Activated naive CD4-positive, alpha-beta T cell treated with anti-CD3 and anti-CD28 coated beads for 36 hours (primary cell): ENCODE measurements at regions not wholly inside any gene's neighbourhood (a gene's known extent, or its start where the extent isn't known, plus 50 kb on each side); places are given as distances from the start of the nearest gene placed in this dataset.

Experiments
- CTCF ChIA-PET: fragments of 350-600 bp; sonication (Branson Sonifier 250); formaldehyde crosslinking; loops from one replicate; lab custom pipeline; 2021; ENCODE audit warnings: antibody characterized with exemption; lab: Charles Lee
- DNase-seq: peaks from one replicate; pipeline ENCODE4 v3.0.0-alpha.2; 2020
- H3K27ac Mint-ChIP-seq: one replicate; pipeline ENCODE4 v1.8.0; 2021; ENCODE audit warnings: mild to moderate bottlenecking, mixed read lengths
- H3K27me3 Mint-ChIP-seq: one replicate; pipeline ENCODE4 v1.8.0; 2021; ENCODE audit warnings: low read depth, mixed read lengths
- H3K36me3 Mint-ChIP-seq: one replicate; pipeline ENCODE4 v1.8.0; 2021; ENCODE audit warnings: low read depth, mixed read lengths
- H3K4me1 Mint-ChIP-seq: one replicate; pipeline ENCODE4 v1.8.0; 2021; ENCODE audit warnings: low read depth, mixed read lengths
- H3K4me3 Mint-ChIP-seq: one replicate; pipeline ENCODE4 v1.8.0; 2021; ENCODE audit warnings: mild to moderate bottlenecking, moderate library complexity, mixed read lengths
- H3K9me3 Mint-ChIP-seq: one replicate; pipeline ENCODE4 v1.8.0; 2021; ENCODE audit warnings: mixed read lengths
- intact Hi-C: fragments of 100-400 bp; cut with micrococcal nuclease; formaldehyde crosslinking; loops from one replicate; pipeline ENCODE4 v1.15.1; 2023

- Mint-ChIP-seq H3K27me3 (peaks cover under 1% of the 10 kb centered on the region), H3K4me1 (no peaks in the 10 kb centered on the region), H3K4me3 (no peak overlapping the region), H3K36me3 (no peaks in the 10 kb centered on the region), H3K9me3 (peaks cover 2% of the 10 kb centered on the region), H3K27ac (no peak overlapping the region)
- CTCF ChIA-PET: no interaction called here
- no peak for DNase-seq
- intact Hi-C loops: no loop called here
Measured at GRCh38 chr13:106197496-106197895, 338.0 kb downstream of the EFNB2 start.

- DNase-seq: no peak
- Mint-ChIP-seq H3K36me3 (no peaks in the 10 kb centered on the region), H3K4me1 (no peaks in the 10 kb centered on the region), H3K9me3 (peaks cover 2% of the 10 kb centered on the region), H3K27ac (no peak overlapping the region), H3K4me3 (no peak overlapping the region), H3K27me3 (peaks cover 5% of the 10 kb centered on the region)
- intact Hi-C loops: loop anchor here (10.0 kb wide), 1 partner anchor 347 kb away; the partner anchor contains the start of gene EFNB2
- CTCF ChIA-PET: no interaction called here
Measured at GRCh38 chr13:106187501-106188095, 347.9 kb downstream of the EFNB2 start.

GRCh38 chr13:106187101-106187500 is 348.4 kb downstream of the EFNB2 start:
- Mint-ChIP-seq H3K9me3 (peaks cover 4% of the 10 kb centered on the region), H3K4me3 (no peak overlapping the region), H3K27me3 (peaks cover 2% of the 10 kb centered on the region), H3K36me3 (no peaks in the 10 kb centered on the region), H3K4me1 (no peaks in the 10 kb centered on the region), H3K27ac (no peak overlapping the region)
- CTCF ChIA-PET: no interaction called here
- intact Hi-C loops: loop anchor here (10.0 kb wide), 1 partner anchor 348 kb away; the partner anchor contains the start of gene EFNB2
- DNase-seq: no peak

DNA sequence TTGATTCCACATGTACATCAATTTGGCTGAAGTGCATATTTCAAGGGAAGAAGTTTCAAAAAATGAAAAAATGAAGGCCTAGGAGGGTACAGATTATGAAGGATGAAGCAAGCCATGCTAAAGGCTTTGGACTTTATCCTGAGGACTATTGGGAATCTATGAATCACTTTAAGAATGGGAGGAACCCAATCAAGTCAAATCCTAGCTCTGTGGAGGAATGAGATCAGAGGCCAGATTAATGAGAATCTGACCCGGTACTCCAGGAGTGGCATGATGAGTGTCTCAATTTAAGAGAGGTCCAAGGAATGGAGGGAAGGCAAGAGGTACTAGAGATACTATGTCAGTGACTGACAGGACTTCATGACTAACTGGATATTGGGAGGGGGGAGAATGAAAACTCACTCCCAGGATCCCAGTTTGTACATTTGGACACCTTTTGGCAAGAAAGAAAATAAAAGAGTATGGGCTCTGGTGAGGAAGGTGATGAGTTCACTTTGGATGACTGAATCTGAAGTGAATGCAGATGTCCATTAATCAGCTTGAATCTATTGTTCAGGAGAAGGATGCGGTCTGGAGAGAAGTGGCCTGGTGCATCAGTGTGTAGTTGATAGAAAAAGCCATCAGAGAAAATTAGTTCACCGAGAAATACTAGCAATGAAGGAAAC is 349.0 kb downstream of the EFNB2 start:
- CTCF ChIA-PET: no interaction called here
- H3K36me3 Mint-ChIP-seq: no peaks in the 10 kb centered on the region
- H3K9me3 Mint-ChIP-seq: peaks cover 4% of the 10 kb centered on the region
- no peaks in the 10 kb centered on the region for H3K4me1 Mint-ChIP-seq
- no peak overlapping the region for H3K27ac Mint-ChIP-seq
- DNase-seq: no peak
- H3K27me3 Mint-ChIP-seq: peaks cover 2% of the 10 kb centered on the region
- intact Hi-C loops: loop anchor here (10.0 kb wide), 1 partner anchor 348 kb away; the partner anchor contains the start of gene EFNB2
- no peak overlapping the region for H3K4me3 Mint-ChIP-seq

- H3K27me3 Mint-ChIP-seq: peaks cover 2% of the 10 kb centered on the region
- no peak for DNase-seq
- no peak overlapping the region for H3K27ac Mint-ChIP-seq
- no peaks in the 10 kb centered on the region for H3K36me3 Mint-ChIP-seq
- intact Hi-C loops: loop anchor here (10.0 kb wide), 1 partner anchor 350 kb away; the partner anchor contains the start of gene EFNB2
- no peak overlapping the region for H3K4me3 Mint-ChIP-seq
- peaks cover 4% of the 10 kb centered on the region for H3K9me3 Mint-ChIP-seq
- no peaks in the 10 kb centered on the region for H3K4me1 Mint-ChIP-seq
- CTCF ChIA-PET: no interaction called here
Measured at GRCh38 chr13:106184790-106185189, 350.7 kb downstream of the EFNB2 start.

DNA sequence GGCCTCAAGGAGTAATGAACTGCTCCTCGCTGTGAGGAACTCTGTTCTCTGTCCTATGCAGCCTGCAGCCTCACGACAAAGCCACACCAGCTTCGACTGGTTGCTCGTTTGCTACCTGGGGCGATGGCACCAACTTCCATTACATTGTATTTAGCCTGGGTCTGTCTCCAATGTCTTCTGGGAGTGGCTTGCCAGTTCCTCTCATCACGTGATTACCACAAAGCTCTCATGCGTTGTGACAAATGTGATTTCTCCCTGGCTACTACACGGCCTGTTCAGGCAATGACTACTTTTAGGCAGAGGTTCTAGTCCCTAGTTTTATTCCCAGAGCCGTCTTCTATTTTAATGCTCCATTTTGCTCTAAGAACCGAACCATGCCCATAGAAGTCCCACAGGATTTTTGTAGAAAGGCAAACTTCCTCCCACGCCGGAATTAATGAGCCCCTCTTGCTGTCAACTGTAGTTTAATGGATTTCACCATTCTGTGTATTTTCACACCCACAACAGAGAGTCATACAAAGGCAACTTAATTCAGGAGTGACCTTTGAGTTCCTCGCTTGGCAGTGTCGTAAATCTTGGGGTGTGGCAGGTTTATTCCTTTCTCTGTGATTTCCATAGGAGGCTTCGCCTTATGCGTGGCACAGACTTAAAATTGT is 351.9 kb downstream of the EFNB2 start:
- Mint-ChIP-seq H3K36me3 (no peaks in the 10 kb centered on the region), H3K27me3 (peaks cover 2% of the 10 kb centered on the region), H3K4me3 (no peak overlapping the region), H3K9me3 (peaks cover 4% of the 10 kb centered on the region), H3K4me1 (no peaks in the 10 kb centered on the region), H3K27ac (no peak overlapping the region)
- intact Hi-C loops: loop anchor here (10.0 kb wide), 1 partner anchor 351 kb away; the partner anchor contains the start of gene EFNB2
- CTCF ChIA-PET: no interaction called here
- no peak for DNase-seq

- intact Hi-C loops: loop anchor here (10.0 kb wide), 1 partner anchor 352 kb away; the partner anchor contains the start of gene EFNB2
- DNase-seq: no peak
- Mint-ChIP-seq H3K27me3 (no peaks in the 10 kb centered on the region), H3K27ac (no peak overlapping the region), H3K4me1 (no peaks in the 10 kb centered on the region), H3K9me3 (peaks cover 4% of the 10 kb centered on the region), H3K36me3 (no peaks in the 10 kb centered on the region), H3K4me3 (no peak overlapping the region)
- CTCF ChIA-PET: no interaction called here
Measured at GRCh38 chr13:106182404-106182803, 353.1 kb downstream of the EFNB2 start.

- Mint-ChIP-seq H3K27me3 (no peaks in the 10 kb centered on the region), H3K4me3 (no peak overlapping the region), H3K9me3 (peaks cover 2% of the 10 kb centered on the region), H3K36me3 (no peaks in the 10 kb centered on the region), H3K4me1 (no peaks in the 10 kb centered on the region), H3K27ac (no peak overlapping the region)
- DNase-seq: no peak
- intact Hi-C loops: no loop called here
- CTCF ChIA-PET: no interaction called here
Measured at GRCh38 chr13:106178816-106179215, 356.6 kb downstream of the EFNB2 start.

DNA sequence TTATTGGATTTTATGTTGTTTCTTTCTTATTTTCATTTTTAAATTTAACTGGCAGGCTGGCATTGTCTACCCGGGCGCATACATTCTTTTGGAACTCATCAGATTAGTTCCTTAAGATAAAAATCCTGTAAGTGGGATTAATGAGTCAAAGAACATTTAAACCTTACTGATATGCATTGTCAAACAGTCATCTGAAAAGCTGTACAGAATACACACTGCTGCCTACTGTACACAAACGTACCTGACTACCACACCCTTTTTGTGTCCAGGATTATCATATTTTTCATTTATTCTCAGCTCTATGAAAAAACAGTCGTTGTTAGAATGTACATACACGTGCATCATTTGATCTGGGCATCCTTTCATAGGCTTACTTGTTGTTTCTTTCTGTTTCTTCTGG is 358.3 kb downstream of the EFNB2 start:
- no peak overlapping the region for H3K27ac Mint-ChIP-seq

GRCh38 chr13:106176117-106176516 is 359.3 kb downstream of the EFNB2 start:
- no peaks in the 10 kb centered on the region for H3K27me3 Mint-ChIP-seq
- H3K27ac Mint-ChIP-seq: no peak overlapping the region
- H3K36me3 Mint-ChIP-seq: no peaks in the 10 kb centered on the region
- no peaks in the 10 kb centered on the region for H3K9me3 Mint-ChIP-seq
- no peaks in the 10 kb centered on the region for H3K4me1 Mint-ChIP-seq
- CTCF ChIA-PET: no interaction called here
- intact Hi-C loops: no loop called here
- DNase-seq: no peak
- H3K4me3 Mint-ChIP-seq: no peak overlapping the region

More for the DNA sequence above, 358.3 kb downstream of the EFNB2 start:
- no peak for DNase-seq
- intact Hi-C loops: no loop called here
- Mint-ChIP-seq H3K4me3 (no peak overlapping the region), H3K4me1 (no peaks in the 10 kb centered on the region), H3K9me3 (no peaks in the 10 kb centered on the region), H3K36me3 (no peaks in the 10 kb centered on the region), H3K27me3 (no peaks in the 10 kb centered on the region)
- CTCF ChIA-PET: no interaction called here

- Mint-ChIP-seq H3K4me1 (no peaks in the 10 kb centered on the region), H3K27ac (no peak overlapping the region)
Measured at GRCh38 chr13:106173891-106174610, 361.4 kb downstream of the EFNB2 start.

GRCh38 chr13:106173346-106173745 is 362.1 kb downstream of the EFNB2 start:
- Mint-ChIP-seq H3K27me3 (no peaks in the 10 kb centered on the region), H3K36me3 (no peaks in the 10 kb centered on the region), H3K4me3 (no peak overlapping the region), H3K4me1 (no peaks in the 10 kb centered on the region), H3K9me3 (no peaks in the 10 kb centered on the region), H3K27ac (no peak overlapping the region)
- DNase-seq: no peak
- CTCF ChIA-PET: no interaction called here
- intact Hi-C loops: no loop called here

More at GRCh38 chr13:106173891-106174610, 361.4 kb downstream of the EFNB2 start:
- H3K36me3 Mint-ChIP-seq: no peaks in the 10 kb centered on the region
- CTCF ChIA-PET: no interaction called here
- no peaks in the 10 kb centered on the region for H3K27me3 Mint-ChIP-seq
- no peak overlapping the region for H3K4me3 Mint-ChIP-seq
- intact Hi-C loops: no loop called here
- H3K9me3 Mint-ChIP-seq: no peaks in the 10 kb centered on the region
- no peak for DNase-seq
